ENCODE measurements at regions not wholly inside any gene's neighbourhood (a gene's known extent, or its start where the extent isn't known, plus 50 kb on each side); places are given as distances from the start of the nearest gene placed in this dataset.

DNA sequence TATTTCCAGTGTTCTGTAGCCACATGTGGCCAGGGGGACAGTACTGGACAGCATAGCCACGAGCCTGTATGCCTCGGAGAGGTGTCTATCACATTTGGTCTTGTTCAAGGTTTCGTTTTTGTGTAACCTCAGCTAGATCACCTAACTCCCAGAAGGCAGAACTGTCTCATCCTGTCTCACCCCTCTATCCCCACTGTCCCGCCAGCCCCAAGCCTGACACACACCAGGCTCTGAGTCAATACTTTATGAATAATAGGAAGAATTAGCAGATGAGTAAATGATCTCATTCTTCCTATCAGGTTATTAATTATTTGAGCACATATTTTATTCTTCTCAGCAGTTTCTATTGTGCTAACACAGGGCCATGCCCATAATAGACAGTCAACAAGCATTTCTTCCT, 132.2 kb downstream of the NUFIP1 start:
- TF ChIP-seq CTCF (IDR thresholded peaks at IDR 0.05; ENCODE audit: low read depth, low read length) (no peak), EZH2phosphoT487 (IDR thresholded peaks at IDR 0.05; ENCODE audit: low read depth) (no peak)
